Stimulated activated CD8-positive, alpha-beta memory T cell treated with anti-CD3 and anti-CD28 coated beads, Interleukin-7, amount 100 ng/mL, for 48 hours (primary cell): ENCODE measurements at regions not wholly inside any gene's neighbourhood (a gene's known extent, or its start where the extent isn't known, plus 50 kb on each side); places are given as distances from the start of the nearest gene placed in this dataset.
A peak's percentile ranks its signal among the peaks of the same experiment; 100 is the strongest.

Experiments
- DNase-seq, 2 donors: peaks; one replicate each; pipeline ENCODE4 v3.0.0-alpha.2; 2020; ENCODE audit warnings: low read depth in 1 of 2; ENCODE audit errors: extremely low read depth in 1 of 2

DNA sequence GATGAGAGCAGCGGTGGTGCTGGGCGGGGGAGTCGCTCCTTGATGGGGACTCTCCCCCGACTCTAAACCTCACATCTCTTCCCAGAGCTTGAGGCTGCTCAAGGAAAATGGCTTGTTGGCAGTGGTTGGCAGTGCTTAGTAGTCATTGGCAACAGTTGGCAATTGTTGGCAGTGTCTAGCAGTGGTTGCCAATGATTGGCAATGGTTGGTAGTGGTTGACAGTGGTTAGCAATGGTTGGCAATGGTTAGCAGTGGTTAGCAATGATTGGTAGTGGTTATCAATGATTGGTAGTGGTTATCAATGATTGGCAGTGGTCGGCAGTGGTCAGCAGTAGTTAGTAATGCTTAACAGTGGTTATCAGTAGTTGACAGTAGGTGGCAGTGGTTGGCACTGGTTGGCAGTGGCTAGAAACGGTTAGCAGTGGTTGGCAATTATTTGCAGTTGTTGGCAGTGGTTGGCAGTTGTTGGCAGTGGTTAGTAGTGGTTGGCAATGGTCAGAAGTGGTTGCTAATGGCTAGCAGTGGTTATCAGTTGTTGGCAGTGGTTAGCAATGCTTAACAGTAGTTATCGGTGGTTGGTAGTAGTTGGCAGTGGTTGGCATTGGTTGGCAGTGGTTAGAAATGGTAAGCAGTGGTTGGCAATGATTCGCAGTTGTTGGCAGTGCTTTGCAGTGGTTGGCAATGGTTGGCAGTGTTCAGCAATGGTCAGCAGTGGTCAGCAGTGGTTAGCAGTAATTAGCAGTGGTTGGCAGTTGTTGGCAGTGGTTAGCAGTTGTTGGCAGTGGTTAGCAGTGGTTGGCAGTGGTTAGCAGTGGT is 85.4 kb upstream of the OTOS start:
- no peak for DNase-seq

DNA sequence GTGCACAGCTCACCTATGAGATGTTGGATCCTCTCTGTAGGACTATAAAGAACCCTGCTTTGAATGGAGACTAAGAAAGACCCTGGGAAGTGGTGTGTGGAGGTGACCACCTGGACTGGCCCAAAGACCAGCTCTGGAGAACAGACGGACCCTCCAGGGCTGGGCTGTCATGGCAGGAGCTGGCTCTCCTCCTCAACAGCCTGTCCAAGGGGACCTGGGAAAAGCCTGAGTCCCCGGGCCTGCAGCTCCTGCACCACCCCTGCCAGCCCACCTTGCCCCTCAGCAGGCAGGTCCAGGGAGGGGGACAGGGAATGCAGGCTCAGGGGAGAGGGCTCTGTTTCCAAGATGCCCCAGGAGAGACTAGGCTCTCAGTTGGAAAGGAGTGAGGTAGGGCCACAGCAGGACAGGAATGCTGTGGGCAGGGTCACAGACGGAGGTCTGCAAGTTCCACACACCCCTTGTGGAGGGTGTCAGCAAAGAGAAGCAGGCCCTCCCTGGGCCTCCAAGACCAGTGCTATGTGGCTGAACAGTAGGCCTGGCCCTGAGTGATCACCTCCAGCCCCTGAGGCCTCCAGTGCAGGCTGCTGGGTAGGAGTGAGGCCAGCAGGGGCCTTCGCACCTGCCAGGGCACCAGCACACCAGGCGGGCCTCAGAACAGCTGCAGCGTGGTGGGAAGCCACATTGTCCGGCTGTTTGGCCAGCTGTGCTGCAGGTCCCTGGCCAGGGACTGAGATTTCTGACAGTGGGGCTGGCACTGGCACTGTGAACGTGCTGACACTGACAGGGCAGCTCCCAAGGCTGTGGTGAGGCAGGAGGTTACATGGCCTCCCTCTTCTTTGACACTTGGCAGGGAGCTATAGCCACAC is 86.4 kb upstream of the OTOS start:
- no peak for DNase-seq

DNA sequence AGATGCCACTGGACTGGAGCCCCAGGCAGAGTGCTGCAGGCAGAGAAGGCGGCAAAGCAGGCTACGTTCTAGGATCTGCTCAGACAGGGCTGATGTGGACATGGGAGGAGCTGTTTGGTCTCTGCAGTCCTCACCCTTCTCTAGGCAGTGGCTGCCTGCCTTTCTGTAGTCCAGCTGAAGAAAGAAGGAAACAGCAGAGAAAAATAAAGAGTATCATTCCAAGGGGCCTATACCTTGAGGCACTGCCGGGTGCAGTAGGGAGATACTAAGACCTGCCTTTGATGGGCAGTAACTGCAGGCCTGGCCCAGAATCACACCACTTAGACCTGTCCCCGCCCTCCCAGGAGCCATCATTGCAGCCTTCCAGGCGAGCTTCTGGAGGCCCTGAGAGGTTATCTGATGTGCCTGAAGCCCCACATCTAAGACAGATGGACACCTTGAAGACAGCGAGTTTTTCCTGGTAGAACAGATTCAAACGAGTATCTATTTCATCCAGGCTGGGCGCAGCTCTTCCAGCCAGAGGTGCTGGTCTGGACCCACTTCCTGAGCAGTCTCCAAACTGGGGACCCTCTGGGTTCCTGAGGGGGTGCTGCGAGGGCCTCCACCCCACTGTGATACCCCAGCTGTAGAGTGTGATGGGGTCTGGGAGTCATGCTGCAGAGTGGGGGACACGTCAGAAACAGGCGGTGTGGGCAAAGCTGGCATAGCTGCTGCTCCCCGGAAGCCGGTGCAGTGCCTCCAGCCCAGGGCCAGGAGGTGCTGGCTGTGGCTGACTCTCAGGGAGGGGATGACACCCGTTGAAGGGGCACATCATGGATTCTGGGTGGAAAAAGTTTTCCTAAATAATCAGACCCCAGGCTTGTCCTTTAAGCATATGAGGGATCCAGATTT is 87.3 kb upstream of the OTOS start:
- DNase-seq: no peak

DNA sequence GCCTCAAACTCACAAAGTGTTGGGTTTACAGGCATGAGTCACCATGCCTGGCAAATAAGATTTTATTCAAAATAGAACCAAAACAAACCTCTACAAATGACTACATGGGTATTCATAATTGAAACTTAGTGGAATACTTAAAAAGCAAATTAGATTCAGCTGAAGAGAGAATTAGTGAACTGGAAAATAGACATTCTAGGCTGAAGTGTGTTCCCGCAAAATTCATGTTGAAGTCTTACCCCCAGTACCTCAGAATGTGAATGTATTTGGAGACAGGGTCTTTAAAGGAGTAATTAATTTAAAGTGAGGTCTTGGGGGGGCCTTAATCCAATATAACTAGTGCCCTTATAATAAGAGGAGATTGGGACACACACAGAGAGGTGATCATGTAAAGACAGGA is 88.5 kb upstream of the OTOS start:
- no peak for DNase-seq

DNA sequence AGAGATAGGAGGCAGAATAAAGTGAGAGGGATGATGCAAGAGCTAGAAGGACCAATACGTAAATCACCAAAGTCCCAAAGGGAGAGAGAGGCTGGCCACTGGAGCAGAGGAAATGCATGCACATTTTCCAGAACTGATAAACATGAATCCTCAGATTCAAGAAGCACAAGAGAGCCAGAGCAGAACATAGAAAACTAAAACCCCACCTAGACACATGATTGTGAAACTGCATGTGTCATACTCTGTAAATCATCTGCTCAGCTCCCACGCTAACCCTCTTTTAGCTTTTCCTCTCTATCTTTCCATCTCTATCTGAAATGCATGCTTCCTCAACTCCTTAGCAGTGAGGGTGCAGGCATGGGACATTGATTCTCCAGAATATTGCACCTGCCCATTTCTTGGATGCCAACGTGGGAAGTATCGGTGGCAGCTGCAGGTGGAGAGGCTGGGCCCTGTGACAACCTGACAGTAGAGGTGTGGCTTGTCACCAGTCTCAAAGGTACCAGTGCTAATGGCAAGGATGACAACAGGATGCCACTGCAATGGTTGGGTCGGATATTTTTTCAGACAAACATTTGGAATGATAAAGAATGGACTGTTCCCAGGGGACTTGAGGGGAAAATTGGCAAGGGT is 89.3 kb upstream of the OTOS start:
- DNase-seq: no peak

DNA sequence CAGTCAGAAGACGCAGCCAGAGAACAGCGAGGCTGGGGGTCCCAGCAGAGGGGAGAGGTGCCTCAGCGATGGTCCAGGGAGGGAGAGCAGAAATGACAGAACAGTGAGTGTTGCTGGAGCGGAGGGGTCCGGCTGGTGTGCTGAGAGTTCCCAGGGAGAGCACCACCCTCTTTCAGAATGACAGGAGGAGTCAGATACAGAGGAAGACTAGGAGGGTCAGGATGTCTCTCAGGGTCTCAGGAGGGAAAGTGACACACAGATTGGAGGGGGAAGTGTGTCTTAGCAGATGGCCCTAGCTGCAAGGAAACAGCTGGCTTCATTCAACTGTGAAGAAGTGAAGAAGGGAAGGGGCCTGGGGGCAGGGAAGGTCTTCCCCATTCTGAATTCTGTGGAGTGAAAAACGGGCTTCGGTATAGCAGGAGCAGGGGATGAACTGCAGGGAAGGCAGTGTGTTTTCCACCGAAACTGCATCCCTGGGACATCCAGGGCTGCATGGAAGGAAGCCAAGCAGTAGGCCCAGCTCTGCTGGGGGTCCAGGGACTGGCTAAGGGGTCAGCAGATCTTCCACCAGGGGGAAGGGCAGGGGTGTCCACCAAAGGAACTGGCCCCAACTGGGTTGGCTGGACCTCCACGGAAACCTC is 90.0 kb upstream of the OTOS start:
- no peak for DNase-seq

DNA sequence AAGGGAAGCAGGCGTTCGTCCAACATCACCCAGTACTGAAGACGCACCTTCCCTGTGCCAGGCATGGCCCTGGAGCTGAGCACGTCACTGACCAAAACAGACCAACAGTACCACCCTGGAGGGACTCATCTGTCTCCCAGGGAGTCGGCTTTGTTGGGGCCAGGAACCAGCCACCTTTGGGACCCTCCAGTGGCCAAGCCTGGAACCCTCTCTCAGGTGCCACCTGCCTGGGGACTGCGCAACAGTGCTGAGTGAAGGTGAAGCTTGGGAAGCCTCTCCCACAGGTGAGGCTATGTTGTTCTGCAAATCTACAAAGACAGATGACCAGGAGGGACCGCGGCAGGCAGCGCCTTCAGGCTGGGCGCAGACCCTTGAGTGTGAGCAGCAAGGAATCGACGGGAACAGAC is 91.4 kb upstream of the OTOS start:
- no peak for DNase-seq

DNA sequence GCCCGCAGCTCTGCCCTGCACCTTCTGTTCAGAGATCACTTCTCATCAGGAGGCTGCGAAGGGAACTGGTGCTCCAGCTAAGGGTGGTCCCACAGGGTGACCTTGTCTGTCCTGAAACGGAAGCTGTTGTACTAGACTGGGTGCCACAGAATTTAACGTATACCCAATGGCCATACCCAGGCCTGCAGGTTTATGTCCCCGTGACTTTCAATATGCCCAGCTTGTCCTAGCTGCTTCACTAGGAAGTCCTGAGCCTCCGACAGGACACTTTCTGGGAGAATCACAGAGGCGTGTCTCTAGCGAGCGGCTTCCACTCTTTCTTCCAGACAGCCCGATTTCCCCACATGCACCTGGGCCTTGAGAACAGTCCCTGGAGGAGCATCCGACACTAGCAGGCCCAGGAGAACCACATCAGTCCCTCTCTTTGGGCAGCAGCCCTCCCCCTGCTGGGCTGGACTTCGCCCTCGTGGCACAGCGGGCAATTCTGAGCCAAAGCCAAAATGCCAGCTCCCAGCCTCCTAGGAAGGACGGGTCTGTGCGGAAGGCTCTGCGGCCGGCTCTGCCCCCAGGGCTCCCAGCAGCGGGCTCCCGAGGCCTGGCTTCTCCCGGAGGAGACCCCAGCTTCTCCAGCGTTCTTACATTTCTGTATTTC is 91.9 kb upstream of the OTOS start:
- no peak for DNase-seq

DNA sequence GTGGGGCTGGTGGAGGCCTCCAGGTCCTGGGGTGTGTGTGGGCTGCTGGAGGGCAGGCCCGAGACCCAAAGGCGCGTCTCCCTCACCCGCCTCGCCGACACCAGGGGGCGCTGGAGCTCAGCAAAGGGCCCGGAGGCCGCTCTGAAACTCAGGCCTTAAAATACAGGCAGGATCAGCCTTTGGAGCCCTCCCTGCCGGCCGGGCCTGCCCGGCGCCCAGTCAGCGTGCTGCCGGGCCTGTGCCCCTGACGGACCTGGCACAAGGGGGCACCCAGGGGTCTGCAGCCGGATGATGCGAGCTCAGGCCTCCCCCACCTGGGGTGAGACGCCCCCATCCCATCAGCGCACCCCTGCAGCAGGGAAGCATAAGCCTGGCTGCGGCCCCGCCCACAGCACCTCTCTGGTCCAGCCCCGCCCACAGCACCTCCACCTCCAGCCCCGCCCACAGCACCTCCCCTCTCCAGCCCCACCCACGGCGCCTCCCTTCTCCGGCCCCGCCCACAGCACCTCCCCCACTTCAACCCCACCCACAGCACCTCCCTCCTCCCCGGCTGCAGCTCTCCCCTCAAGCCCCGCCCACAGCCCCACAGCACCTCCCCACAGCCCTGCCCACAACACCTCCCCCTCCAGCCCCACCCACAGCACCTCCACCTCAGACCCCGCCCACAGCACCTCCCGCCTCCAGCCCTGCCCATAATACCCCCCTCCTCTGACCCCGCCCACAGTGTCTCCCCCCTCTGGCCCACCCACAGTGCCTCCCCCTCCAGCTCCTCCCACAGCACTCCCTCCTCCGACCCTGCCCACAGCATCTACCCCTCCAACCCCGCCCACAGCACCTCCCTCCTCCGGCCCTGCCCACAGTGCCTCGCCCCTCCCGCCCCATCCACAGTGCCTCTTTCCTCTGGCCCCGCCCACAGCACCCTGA is 92.8 kb upstream of the OTOS start:
- DNase-seq: peak; percentile 26 to 51

DNA sequence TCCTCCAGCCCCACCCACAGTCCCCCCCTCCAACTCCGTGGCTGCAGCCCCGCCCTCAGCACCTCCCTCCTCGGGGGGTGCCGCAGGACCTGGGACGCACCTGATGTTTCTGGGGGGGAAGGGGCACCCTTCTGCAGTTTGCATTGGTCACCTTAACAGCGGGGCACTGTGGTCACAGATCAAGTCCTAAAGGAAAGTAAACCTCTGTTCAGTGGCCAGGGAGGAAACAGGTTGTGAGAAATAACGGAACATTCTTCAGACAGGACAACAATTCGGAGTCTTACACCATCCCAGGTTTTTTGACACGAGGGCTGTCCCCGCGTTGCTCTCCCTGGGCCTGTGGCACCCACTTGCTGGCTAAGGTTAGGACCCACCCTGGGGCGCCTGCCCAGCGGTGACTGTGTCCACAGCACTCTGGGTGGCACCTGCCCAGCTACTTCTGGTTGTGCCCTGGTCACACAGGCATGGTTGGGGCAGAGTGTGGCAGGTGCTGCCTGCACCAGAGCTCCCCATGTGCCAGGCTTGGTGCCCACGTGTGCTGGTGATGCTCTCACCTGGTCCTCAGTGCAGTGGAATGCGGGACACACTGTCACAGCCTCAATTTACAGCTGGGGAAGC is 93.5 kb upstream of the OTOS start:
- no peak for DNase-seq

DNA sequence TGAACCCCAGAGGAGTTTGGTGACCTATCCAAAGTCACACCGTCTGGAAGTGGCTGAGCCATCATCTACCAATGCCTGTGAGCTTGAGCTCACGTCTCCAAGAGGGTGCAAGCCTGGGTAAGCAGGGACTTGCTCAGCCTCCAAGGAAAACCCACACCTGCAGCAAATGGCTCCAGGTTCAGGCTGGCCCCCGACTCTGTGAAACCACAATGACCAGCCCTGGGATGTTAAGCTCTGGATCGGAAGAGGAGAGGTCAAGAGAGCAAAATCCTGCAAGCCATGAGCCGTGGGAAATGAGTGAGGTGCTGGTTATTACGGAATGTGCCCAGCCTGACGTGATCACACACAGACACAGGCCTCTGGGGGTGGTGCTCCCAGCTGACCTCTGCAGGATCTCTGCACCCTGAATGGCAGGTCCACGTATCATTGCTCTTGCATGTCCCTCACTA is 94.1 kb upstream of the OTOS start:
- no peak for DNase-seq

DNA sequence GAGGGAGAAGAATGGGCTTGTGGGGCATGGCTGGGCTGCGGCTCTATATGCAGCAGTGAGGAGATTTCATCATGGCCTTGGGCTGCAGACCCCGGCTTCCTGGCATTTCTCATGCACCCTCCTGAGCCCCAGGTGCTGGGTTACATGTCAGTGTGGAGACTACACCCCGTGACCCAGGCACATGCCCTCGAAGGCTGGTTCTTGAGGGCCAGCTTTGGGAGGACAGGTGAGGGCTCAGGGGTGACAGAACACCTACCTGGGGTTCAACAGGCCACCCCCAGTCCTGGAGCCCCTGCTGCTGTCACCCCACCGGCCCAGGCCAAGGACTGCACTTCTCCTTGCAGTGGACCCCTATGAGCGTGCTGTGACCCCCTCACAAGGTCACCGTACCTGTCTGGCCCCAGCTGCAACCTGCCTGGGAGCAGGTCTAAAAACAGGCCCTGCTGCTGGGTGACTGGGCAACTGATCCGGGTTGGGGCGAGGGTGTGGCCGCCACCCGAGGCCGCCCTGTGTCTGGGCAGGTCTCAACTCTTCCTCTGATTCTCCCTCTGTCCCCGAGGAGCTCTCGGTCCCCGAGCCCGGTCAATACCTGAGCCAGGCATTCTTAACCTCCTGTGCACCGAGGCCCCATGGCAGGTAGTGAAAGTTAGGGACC is 94.8 kb upstream of the OTOS start:
- no peak for DNase-seq

DNA sequence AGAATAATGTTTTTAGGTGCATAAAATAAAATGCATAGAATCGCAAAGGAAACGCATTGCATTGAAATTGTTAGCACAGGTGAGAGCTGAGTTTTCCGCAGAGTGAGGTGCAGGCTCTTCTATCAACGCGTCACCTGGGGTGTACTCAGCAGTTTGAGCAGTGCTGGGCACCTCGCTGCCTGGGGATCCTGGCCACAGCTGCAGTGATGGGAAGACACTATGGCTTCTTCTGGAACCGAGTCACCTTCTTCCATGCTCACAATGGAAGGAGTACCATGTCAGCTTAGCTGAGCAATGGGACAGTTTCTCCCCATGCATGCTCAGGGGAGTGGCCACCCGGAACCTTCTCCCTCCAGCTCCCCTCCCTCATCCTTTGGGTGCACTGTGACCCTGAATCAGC is 95.4 kb upstream of the OTOS start:
- no peak for DNase-seq

DNA sequence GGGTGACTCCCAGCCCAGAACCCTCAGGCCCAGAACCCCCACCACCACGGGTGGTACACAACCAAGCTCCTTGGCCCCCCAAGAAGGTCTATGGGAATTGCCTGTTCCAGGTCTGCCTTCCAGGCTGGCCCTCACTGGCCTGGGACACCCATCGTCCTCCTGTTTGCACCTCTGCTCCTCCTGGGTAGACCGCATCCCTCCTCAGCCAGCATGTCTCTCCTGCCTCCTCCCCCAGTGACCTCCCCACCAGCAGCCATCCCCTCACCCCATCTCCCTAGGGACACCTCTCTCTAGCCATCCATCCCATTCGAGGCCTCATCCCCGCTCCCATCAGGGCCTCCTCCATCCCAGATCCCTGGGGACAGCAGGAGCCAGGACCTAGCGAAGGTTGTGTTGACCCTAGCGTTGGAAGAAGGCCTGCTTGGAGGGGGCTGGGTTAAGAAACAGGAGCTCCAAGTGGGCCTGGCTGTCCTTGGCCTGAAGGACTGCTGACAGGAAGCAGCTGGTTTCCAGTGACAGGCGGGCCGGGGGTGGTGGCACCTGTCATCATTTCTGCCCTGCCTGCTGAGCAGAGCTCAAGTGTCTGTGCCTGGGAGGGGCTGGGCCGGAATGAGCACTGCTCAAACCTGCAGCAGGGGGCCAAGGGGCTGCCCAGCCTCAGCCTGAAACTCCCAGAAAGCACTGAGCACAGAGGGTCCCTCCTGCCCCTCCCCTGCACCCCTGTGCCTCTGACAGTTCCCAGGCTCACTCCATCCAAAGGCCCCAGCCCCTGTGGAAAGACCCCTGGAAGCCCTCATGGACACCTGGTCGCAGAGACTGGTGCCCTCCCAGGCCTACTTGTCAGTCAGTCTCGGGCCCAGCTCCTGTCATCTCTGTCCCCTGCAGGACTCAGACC is 96.0 kb upstream of the OTOS start:
- no peak for DNase-seq

DNA sequence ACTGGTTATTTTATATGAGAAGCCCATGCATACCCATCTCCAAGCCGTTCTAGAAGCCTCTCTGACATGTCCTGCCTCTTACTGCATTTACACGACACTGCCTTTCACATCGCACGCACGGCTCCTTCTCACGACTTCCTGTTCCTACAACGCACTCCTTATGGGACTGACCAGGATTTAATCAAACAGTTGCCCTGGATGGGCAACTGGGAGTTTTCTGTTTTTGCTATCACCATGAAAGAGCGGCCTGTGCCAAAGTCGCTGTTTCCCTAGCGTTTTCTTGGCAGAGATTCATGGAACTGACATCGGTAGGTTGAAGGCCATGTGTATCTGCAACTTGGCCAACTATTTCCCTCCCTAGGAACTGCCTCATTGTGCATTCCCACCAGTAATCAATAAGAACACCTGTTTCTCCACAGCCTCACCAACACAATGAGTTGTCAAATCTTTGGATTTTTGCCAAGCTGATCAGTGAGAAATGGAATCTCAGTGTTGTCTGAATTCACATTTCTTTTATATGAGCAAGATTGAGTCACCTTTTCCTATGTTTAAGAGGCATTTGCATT is 97.2 kb upstream of the OTOS start:
- no peak for DNase-seq

DNA sequence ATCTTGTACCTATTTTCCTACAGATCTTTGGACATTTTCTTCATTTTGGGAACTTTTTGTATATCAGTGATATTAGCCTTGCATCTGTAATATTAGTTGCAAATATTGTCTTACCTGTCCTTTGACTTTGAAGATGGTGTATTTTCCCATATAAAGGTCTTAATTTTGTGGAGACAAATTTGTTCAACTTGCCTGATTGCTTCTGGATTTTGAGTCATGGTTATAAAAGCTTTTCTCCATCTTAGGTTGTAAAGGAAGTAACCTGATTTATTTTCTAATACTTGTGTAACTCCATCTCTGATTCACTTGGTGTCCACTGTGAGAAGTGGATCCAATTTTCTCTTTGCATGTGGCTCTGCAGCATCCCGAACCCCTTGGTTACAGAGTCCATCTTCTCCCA is 97.7 kb upstream of the OTOS start:
- no peak for DNase-seq
